ENCODE measurements at regions not wholly inside any gene's neighbourhood (a gene's known extent, or its start where the extent isn't known, plus 50 kb on each side); places are given as distances from the start of the nearest gene placed in this dataset.

GRCh38 chr4:178309890-178310289, 867.7 kb upstream of the AGA start:
- DNase-seq = no peak

- no peak for DNase-seq
These were observed 869.8 kb upstream of the AGA start for GRCh38 chr4:178311997-178312396.

- DNase-seq = no peak
These were observed 872.0 kb upstream of the AGA start for GRCh38 chr4:178314287-178314686.

GRCh38 chr4:178316211-178316610, 874.0 kb upstream of the AGA start:
- peak; percentile 86 for DNase-seq

GRCh38 chr4:178320003-178320402, 877.8 kb upstream of the AGA start:
- no peak for DNase-seq

GRCh38 chr4:178322524-178323183, 880.4 kb upstream of the AGA start:
- DNase-seq = no peak

- DNase-seq = no peak
These were observed 887.1 kb upstream of the AGA start for GRCh38 chr4:178329226-178329872.

- DNase-seq = no peak
These were observed 891.1 kb upstream of the AGA start for GRCh38 chr4:178333355-178333754.

- DNase-seq = no peak
These were observed 897.5 kb upstream of the AGA start for GRCh38 chr4:178339769-178340168.

GRCh38 chr4:178340468-178340867, 898.2 kb upstream of the AGA start:
- no peak for DNase-seq

GRCh38 chr4:178344096-178344495, 901.9 kb upstream of the AGA start:
- DNase-seq = no peak

GRCh38 chr4:178347111-178347510, 904.9 kb upstream of the AGA start:
- no peak for DNase-seq

- DNase-seq = no peak
These were observed 907.4 kb upstream of the AGA start for GRCh38 chr4:178349601-178350000.

GRCh38 chr4:178351185-178351584, 908.9 kb upstream of the AGA start:
- no peak for DNase-seq

GRCh38 chr4:178356725-178357124, 914.5 kb upstream of the AGA start:
- DNase-seq = no peak

GRCh38 chr4:178385481-178385880, 943.2 kb upstream of the AGA start:
- no peak for DNase-seq

- no peak for DNase-seq
These were observed 945.5 kb upstream of the AGA start for GRCh38 chr4:178387756-178388155.

GRCh38 chr4:178395798-178396197, 953.6 kb upstream of the AGA start:
- DNase-seq = no peak

GRCh38 chr4:178412455-178412854, 970.2 kb upstream of the AGA start:
- no peak for DNase-seq

- peak; percentile 0 for DNase-seq
These were observed 971.8 kb upstream of the AGA start for GRCh38 chr4:178414042-178414441.

- no peak for DNase-seq
These were observed 972.7 kb upstream of the AGA start for GRCh38 chr4:178414881-178415446.

GRCh38 chr4:178415925-178416324, 973.7 kb upstream of the AGA start:
- no peak for DNase-seq

- no peak for DNase-seq
These were observed 981.1 kb upstream of the AGA start for GRCh38 chr4:178423366-178423765.

GRCh38 chr4:178426871-178427270, 984.6 kb upstream of the AGA start:
- DNase-seq = no peak

- DNase-seq = no peak
These were observed 985.4 kb upstream of the AGA start for GRCh38 chr4:178427663-178428062.
